ENCODE measurements at regions not wholly inside any gene's neighbourhood (a gene's known extent, or its start where the extent isn't known, plus 50 kb on each side); places are given as distances from the start of the nearest gene placed in this dataset.

GRCh38 chr10:5268743-5269142 is 72.1 kb downstream of the AKR1C4 start:
- no peak for DNase-seq (ENCODE audit: low read depth)
- H3K4me3 ChIP-seq (ENCODE audit: low read depth, low read length): no peak overlapping the region
- TF ChIP-seq, protein P1, sequence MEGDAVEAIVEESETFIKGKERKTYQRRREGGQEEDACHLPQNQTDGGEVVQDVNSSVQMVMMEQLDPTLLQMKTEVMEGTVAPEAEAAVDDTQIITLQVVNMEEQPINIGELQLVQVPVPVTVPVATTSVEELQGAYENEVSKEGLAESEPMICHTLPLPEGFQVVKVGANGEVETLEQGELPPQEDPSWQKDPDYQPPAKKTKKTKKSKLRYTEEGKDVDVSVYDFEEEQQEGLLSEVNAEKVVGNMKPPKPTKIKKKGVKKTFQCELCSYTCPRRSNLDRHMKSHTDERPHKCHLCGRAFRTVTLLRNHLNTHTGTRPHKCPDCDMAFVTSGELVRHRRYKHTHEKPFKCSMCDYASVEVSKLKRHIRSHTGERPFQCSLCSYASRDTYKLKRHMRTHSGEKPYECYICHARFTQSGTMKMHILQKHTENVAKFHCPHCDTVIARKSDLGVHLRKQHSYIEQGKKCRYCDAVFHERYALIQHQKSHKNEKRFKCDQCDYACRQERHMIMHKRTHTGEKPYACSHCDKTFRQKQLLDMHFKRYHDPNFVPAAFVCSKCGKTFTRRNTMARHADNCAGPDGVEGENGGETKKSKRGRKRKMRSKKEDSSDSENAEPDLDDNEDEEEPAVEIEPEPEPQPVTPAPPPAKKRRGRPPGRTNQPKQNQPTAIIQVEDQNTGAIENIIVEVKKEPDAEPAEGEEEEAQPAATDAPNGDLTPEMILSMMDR (conservative IDR thresholded peaks at IDR 0.05; ENCODE audit: low read depth, low read length): no peak

- DNase-seq (ENCODE audit: low read depth): no peak
- no peak overlapping the region for H3K4me3 ChIP-seq (ENCODE audit: low read depth, low read length)
- TF ChIP-seq, protein P1 (conservative IDR thresholded peaks at IDR 0.05; ENCODE audit: low read depth, low read length): no peak
Measured at GRCh38 chr10:5269791-5270190, 73.2 kb downstream of the AKR1C4 start.

GRCh38 chr10:5271526-5271925 is 74.9 kb downstream of the AKR1C4 start:
- no peak overlapping the region for H3K4me3 ChIP-seq (ENCODE audit: low read depth, low read length)
- TF ChIP-seq, protein P1 (conservative IDR thresholded peaks at IDR 0.05; ENCODE audit: low read depth, low read length): no peak
- no peak for DNase-seq (ENCODE audit: low read depth)

GRCh38 chr10:5272065-5272803 is 75.6 kb downstream of the AKR1C4 start:
- DNase-seq (ENCODE audit: low read depth): no peak
- no peak overlapping the region for H3K4me3 ChIP-seq (ENCODE audit: low read depth, low read length)
- TF ChIP-seq, protein P1 (conservative IDR thresholded peaks at IDR 0.05; ENCODE audit: low read depth, low read length): no peak

DNA sequence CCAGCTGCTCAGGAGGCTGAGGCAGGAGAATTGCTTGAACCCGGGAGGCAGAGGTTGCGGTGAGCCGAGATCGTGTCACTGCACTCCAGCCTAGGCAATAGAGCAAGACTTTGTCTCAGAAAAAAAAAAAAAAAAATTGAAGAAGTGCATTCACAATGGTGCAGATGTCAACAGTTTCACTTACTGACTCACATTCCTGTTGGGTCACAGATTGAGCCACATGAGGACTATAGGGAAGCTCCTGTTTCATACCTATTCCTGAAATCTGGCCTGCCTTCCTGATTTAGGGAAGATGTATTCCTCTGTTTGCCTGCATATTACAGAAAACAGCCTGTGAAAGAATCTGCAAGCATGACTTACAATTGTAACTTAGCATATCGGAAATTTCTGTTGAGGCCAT is 78.2 kb downstream of the AKR1C4 start:
- TF ChIP-seq, protein P1 (conservative IDR thresholded peaks at IDR 0.05; ENCODE audit: low read depth, low read length): no peak
- no peak overlapping the region for H3K4me3 ChIP-seq (ENCODE audit: low read depth, low read length)
- no peak for DNase-seq (ENCODE audit: low read depth)

DNA sequence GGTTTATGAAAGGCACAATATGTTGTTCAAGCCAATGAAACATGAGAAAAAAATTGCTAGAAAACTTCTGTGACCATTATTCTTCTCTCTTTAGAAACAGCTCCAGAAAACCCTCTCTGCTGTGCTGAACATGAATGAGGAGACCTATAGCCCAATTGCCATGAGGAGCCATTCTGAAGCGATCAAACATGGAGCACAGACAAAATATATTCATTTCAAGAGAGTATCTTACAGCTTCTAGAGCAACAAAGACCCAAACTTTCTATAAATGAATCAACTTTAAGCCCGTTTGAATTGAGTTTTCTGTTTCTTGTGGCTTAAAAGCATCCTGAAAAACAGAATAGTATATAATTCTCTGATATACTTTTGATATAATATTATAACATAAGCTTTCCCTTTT is 83.4 kb upstream of the UCN3 start:
- no peak overlapping the region for H3K4me3 ChIP-seq (ENCODE audit: low read depth, low read length)
- TF ChIP-seq, protein P1 (conservative IDR thresholded peaks at IDR 0.05; ENCODE audit: low read depth, low read length): no peak
- no peak for DNase-seq (ENCODE audit: low read depth)

GRCh38 chr10:5282137-5282536 is 82.6 kb upstream of the UCN3 start:
- TF ChIP-seq, protein P1 (conservative IDR thresholded peaks at IDR 0.05; ENCODE audit: low read depth, low read length): no peak
- no peak for DNase-seq (ENCODE audit: low read depth)

More at GRCh38 chr10:5282137-5282536, 82.6 kb upstream of the UCN3 start:
- H3K4me3 ChIP-seq (ENCODE audit: low read depth, low read length): no peak overlapping the region
